Activated B cell treated with CpG ODN at 0.5 μM for 24 hours (primary cell): ENCODE measurements at regions not wholly inside any gene's neighbourhood (a gene's known extent, or its start where the extent isn't known, plus 50 kb on each side); places are given as distances from the start of the nearest gene placed in this dataset.

ENCODE experiments used
- ATAC-seq: fragments of 200-7000 bp; cut with Tn5 transposase; one replicate; pipeline ENCODE4 v1.10.0; 2021; ENCODE audit warnings: low read depth, mild to moderate bottlenecking, moderate library complexity
- CTCF ChIA-PET: fragments of 350-600 bp; sonication (Branson Sonifier 250); formaldehyde crosslinking; loops from one replicate; lab custom pipeline; 2021; ENCODE audit warnings: antibody characterized with exemption; lab: Charles Lee
- POLR2A ChIA-PET: fragments of 350-600 bp; sonication (Branson Sonifier 250); formaldehyde crosslinking; loops from one replicate; lab custom pipeline; 2021; ENCODE audit warnings: antibody characterized with exemption; lab: Charles Lee
- DNase-seq: peaks from one replicate; pipeline ENCODE4 v3.0.0; 2022
- H3K27ac Mint-ChIP-seq: one replicate; pipeline ENCODE4 v1.8.0; 2020; ENCODE audit warnings: mixed read lengths
- H3K27me3 Mint-ChIP-seq: one replicate; pipeline ENCODE4 v1.8.0; 2021; ENCODE audit warnings: mixed read lengths
- H3K36me3 Mint-ChIP-seq: one replicate; pipeline ENCODE4 v1.8.0; 2021; ENCODE audit warnings: low read depth, mixed read lengths
- H3K4me1 Mint-ChIP-seq: one replicate; pipeline ENCODE4 v1.8.0; 2021; ENCODE audit warnings: mixed read lengths
- H3K4me3 Mint-ChIP-seq: one replicate; pipeline ENCODE4 v1.8.0; 2020; ENCODE audit warnings: mild to moderate bottlenecking, mixed read lengths
- H3K9me3 Mint-ChIP-seq: one replicate; pipeline ENCODE4 v1.8.0; 2020; ENCODE audit warnings: mixed read lengths
- CTCF ChIP-seq: fragments of 200-600 bp; IDR thresholded peaks from one replicate; pipeline ENCODE4 v1.8.0; 2022; ENCODE audit warnings: antibody characterized with exemption, mild to moderate bottlenecking
- intact Hi-C: fragments of 100-400 bp; cut with micrococcal nuclease; formaldehyde crosslinking; loops from one replicate; pipeline ENCODE4 v1.15.1; 2024

GRCh38 chr5:176176231-176176630 lies 62.0 kb upstream of the SIMC1 start:
- Mint-ChIP-seq H3K27ac (no peak overlapping the region), H3K9me3 (peaks cover 8% of the 10 kb centered on the region), H3K36me3 (no peaks in the 10 kb centered on the region), H3K4me1 (no peaks in the 10 kb centered on the region), H3K4me3 (no peak overlapping the region), H3K27me3 (peaks cover 31% of the 10 kb centered on the region)
- TF ChIP-seq CTCF, result no peak
- POLR2A ChIA-PET, result no interaction called here
- intact Hi-C loops, result no loop called here
- DNase-seq (no peak), ATAC-seq (no peak)
- CTCF ChIA-PET, result no interaction called here

GRCh38 chr5:176178789-176179188 lies 59.4 kb upstream of the SIMC1 start:
- no peak for TF ChIP-seq CTCF
- peaks cover 30% of the 10 kb centered on the region for H3K27me3 Mint-ChIP-seq
- ATAC-seq, result no peak

GRCh38 chr5:176180339-176180738 lies 57.9 kb upstream of the SIMC1 start:
- no peak for ATAC-seq

More at GRCh38 chr5:176178789-176179188, 59.4 kb upstream of the SIMC1 start:
- Mint-ChIP-seq H3K27ac (no peak overlapping the region), H3K9me3 (peaks cover 8% of the 10 kb centered on the region), H3K4me1 (no peaks in the 10 kb centered on the region), H3K4me3 (no peak overlapping the region), H3K36me3 (no peaks in the 10 kb centered on the region)
- ChIA-PET POLR2A (no interaction called here), CTCF (no interaction called here)
- intact Hi-C loops, result no loop called here
- no peak for DNase-seq

GRCh38 chr5:176180781-176181180 lies 57.4 kb upstream of the SIMC1 start:
- intact Hi-C loops, result no loop called here
- no peaks in the 10 kb centered on the region for H3K36me3 Mint-ChIP-seq
- H3K27me3 Mint-ChIP-seq, result peaks cover 20% of the 10 kb centered on the region
- H3K4me3 Mint-ChIP-seq, result no peak overlapping the region
- no peak overlapping the region for H3K27ac Mint-ChIP-seq
- DNase-seq (no peak), ATAC-seq (no peak)
- ChIA-PET CTCF (no interaction called here), POLR2A (no interaction called here)
- TF ChIP-seq CTCF, result no peak
- peaks cover 8% of the 10 kb centered on the region for H3K9me3 Mint-ChIP-seq
- no peaks in the 10 kb centered on the region for H3K4me1 Mint-ChIP-seq

More at GRCh38 chr5:176180339-176180738, 57.9 kb upstream of the SIMC1 start:
- Mint-ChIP-seq H3K4me1 (no peaks in the 10 kb centered on the region), H3K27ac (no peak overlapping the region), H3K4me3 (no peak overlapping the region), H3K9me3 (peaks cover 8% of the 10 kb centered on the region), H3K36me3 (no peaks in the 10 kb centered on the region), H3K27me3 (peaks cover 21% of the 10 kb centered on the region)
- ChIA-PET CTCF (no interaction called here), POLR2A (no interaction called here)
- TF ChIP-seq CTCF, result no peak
- no peak for DNase-seq
- intact Hi-C loops, result no loop called here

GRCh38 chr5:176181271-176181855 lies 56.9 kb upstream of the SIMC1 start:
- CTCF ChIA-PET, result no interaction called here
- Mint-ChIP-seq H3K4me3 (no peak overlapping the region), H3K36me3 (no peaks in the 10 kb centered on the region), H3K9me3 (peaks cover 8% of the 10 kb centered on the region), H3K4me1 (no peaks in the 10 kb centered on the region), H3K27ac (no peak overlapping the region), H3K27me3 (peaks cover 15% of the 10 kb centered on the region)
- DNase-seq, result no peak
- no peak for TF ChIP-seq CTCF
- intact Hi-C loops, result no loop called here
- no peak for ATAC-seq
- POLR2A ChIA-PET, result no interaction called here
